HEK293 (cell line): ENCODE measurements at regions not wholly inside any gene's neighbourhood (a gene's known extent, or its start where the extent isn't known, plus 50 kb on each side); places are given as distances from the start of the nearest gene placed in this dataset.

Experiments
- CTCF ChIA-PET: fragments of 350-600 bp; formaldehyde crosslinking; extraction: SDS; loops from one replicate; lab custom pipeline; 2021; ENCODE audit warnings: antibody characterized with exemption; lab: Yijun Ruan, JAX
- POLR2A ChIA-PET: fragments of 300-600 bp; formaldehyde crosslinking; extraction: SDS; loops from one replicate; lab custom pipeline; 2020; ENCODE audit warnings: antibody characterized with exemption, inconsistent platforms; lab: Yijun Ruan, JAX
- H3K27ac ChIP-seq: fragments of 200-500 bp; sonication (Bioruptor generic); 2 replicates; pipeline ENCODE4 v1.5.1; 2014; ENCODE audit warnings: low read depth, low read length, control low read depth, inconsistent platforms; ENCODE audit errors: extremely low read depth
- H3K36me3 ChIP-seq, 2 experiments: fragments of 200-500 bp in 1 of 2; sonication (Bioruptor generic) in 1 of 2; 1 replicate in 1 of 2; 2 replicates in 1 of 2; pipeline ENCODE4 v1.5.1; 2014 to 2017; ENCODE audit warnings: inconsistent platforms in 2 of 2, low read length in 2 of 2; ENCODE audit not compliant: control insufficient read depth in 2 of 2, insufficient read depth in 1 of 2
- H3K4me1 ChIP-seq: fragments of 200-500 bp; sonication (Bioruptor generic); 2 replicates; pipeline ENCODE4 v1.5.1; 2014; ENCODE audit warnings: mild to moderate bottlenecking, low read length, inconsistent platforms; ENCODE audit not compliant: control insufficient read depth, insufficient read depth
- H3K4me3 ChIP-seq: 2 replicates; pipeline ENCODE4 v1.5.1; 2011; ENCODE audit warnings: low read depth, mild to moderate bottlenecking, control low read depth, low read length, moderate library complexity
- H3K9me3 ChIP-seq: fragments of 200-500 bp; sonication (Bioruptor generic); 2 replicates; pipeline ENCODE4 v1.5.1; 2014; ENCODE audit warnings: low read depth, low read length, inconsistent platforms; ENCODE audit not compliant: control insufficient read depth, insufficient read depth
- PBX3 ChIP-seq: sonication (generic); formaldehyde crosslinking; IDR thresholded peaks from 2 replicates; pipeline ENCODE4 v1.8.1; 2022; ENCODE audit warnings: mild to moderate bottlenecking, moderate library complexity, missing genetic modification reagents
- PRDM1 ChIP-seq: fragments of 450-650 bp; formaldehyde crosslinking; IDR thresholded peaks from 2 replicates; pipeline ENCODE4; 2016; ENCODE audit warnings: missing biosample characterization, missing genetic modification characterization
- PRDM10 ChIP-seq: fragments of 450-650 bp; formaldehyde crosslinking; IDR thresholded peaks from 2 replicates; pipeline ENCODE4 v1.5.1; 2016; ENCODE audit warnings: missing biosample characterization, missing genetic modification characterization
- PRDM4 ChIP-seq: fragments of 450-650 bp; formaldehyde crosslinking; IDR thresholded peaks from 2 replicates; pipeline ENCODE4 v1.5.1; 2017; ENCODE audit warnings: missing biosample characterization, missing genetic modification characterization
- YY1 ChIP-seq: fragments of 450-650 bp; formaldehyde crosslinking; IDR thresholded peaks from 2 replicates; pipeline ENCODE4 v1.5.1; 2018; ENCODE audit warnings: missing biosample characterization, missing genetic modification characterization
- ZNF138 ChIP-seq: fragments of 450-650 bp; formaldehyde crosslinking; IDR thresholded peaks from 2 replicates; pipeline ENCODE4 v1.5.1; 2016; ENCODE audit warnings: missing biosample characterization, missing genetic modification characterization, borderline replicate concordance
- ZNF140 ChIP-seq: fragments of 450-650 bp; formaldehyde crosslinking; IDR thresholded peaks from 2 replicates; pipeline ENCODE4 v1.5.1; 2016; ENCODE audit warnings: missing biosample characterization, missing genetic modification characterization
- ZNF280D ChIP-seq: fragments of 450-650 bp; formaldehyde crosslinking; IDR thresholded peaks from 2 replicates; pipeline ENCODE4 v1.5.1; 2016; ENCODE audit warnings: missing biosample characterization, missing genetic modification characterization
- ZNF324 ChIP-seq: fragments of 450-650 bp; formaldehyde crosslinking; IDR thresholded peaks from 2 replicates; pipeline ENCODE4 v1.5.1; 2016; ENCODE audit warnings: missing biosample characterization, missing genetic modification characterization
- ZNF394 ChIP-seq: fragments of 450-650 bp; formaldehyde crosslinking; IDR thresholded peaks from 2 replicates; pipeline ENCODE4 v1.5.1; 2016; ENCODE audit warnings: missing biosample characterization, missing genetic modification characterization, mild to moderate bottlenecking, moderate library complexity, borderline replicate concordance
- ZNF473 ChIP-seq: fragments of 450-650 bp; formaldehyde crosslinking; IDR thresholded peaks from 2 replicates; pipeline ENCODE4 v1.5.1; 2017; ENCODE audit warnings: missing biosample characterization, missing genetic modification characterization
- ZNF501 ChIP-seq: fragments of 450-650 bp; formaldehyde crosslinking; IDR thresholded peaks from 2 replicates; pipeline ENCODE4 v1.5.1; 2016; ENCODE audit warnings: missing biosample characterization, missing genetic modification characterization
- ZNF560 ChIP-seq: fragments of 450-650 bp; formaldehyde crosslinking; IDR thresholded peaks from 2 replicates; pipeline ENCODE4 v1.5.1; 2017; ENCODE audit warnings: missing biosample characterization, missing genetic modification characterization, borderline replicate concordance
- ZNF670 ChIP-seq: fragments of 450-650 bp; formaldehyde crosslinking; IDR thresholded peaks from 2 replicates; pipeline ENCODE4 v1.5.1; 2016; ENCODE audit warnings: missing biosample characterization, missing genetic modification characterization, low read depth
- ZNF701 ChIP-seq: fragments of 450-650 bp; formaldehyde crosslinking; IDR thresholded peaks from 2 replicates; pipeline ENCODE4 v1.5.1; 2016; ENCODE audit warnings: missing biosample characterization, missing genetic modification characterization
- ZNF707 ChIP-seq: fragments of 450-650 bp; formaldehyde crosslinking; IDR thresholded peaks from 2 replicates; pipeline ENCODE4 v1.5.1; 2016; ENCODE audit warnings: missing biosample characterization, missing genetic modification characterization
- ZNF791 ChIP-seq: fragments of 450-650 bp; formaldehyde crosslinking; IDR thresholded peaks from 2 replicates; pipeline ENCODE4 v1.5.1; 2016; ENCODE audit warnings: missing biosample characterization, missing genetic modification characterization
- ZNF843 ChIP-seq: fragments of 450-650 bp; formaldehyde crosslinking; IDR thresholded peaks from 2 replicates; pipeline ENCODE4 v1.5.1; 2016; ENCODE audit warnings: missing biosample characterization, missing genetic modification characterization

- H3K9me3 ChIP-seq: no peaks in the 10 kb centered on the region
- ChIA-PET POLR2A (no interaction called here), CTCF (interaction anchor here (0.6 to 0.7 kb wide), 2 partner anchors 95 to 854 kb away, joined by 3 read pairs; no protein-coding TSS in a partner anchor)
- no peak for TF ChIP-seq ZNF701
- no peak for TF ChIP-seq YY1 (tag by site-specific recombination)
- no peak overlapping the region for H3K27ac ChIP-seq
- H3K4me1 ChIP-seq: no peaks in the 10 kb centered on the region
- no peak overlapping the region for H3K4me3 ChIP-seq
- H3K36me3 ChIP-seq: no peaks in the 10 kb centered on the region
Observed at GRCh38 chr3:31117854-31118253, 223.4 kb upstream of the GADL1 start.

- TF ChIP-seq ZNF138 (tag by site-specific recombination) (no peak), PRDM10 (tag by site-specific recombination) (no peak), ZNF560 (tag by site-specific recombination) (no peak), ZNF501 (no peak), PRDM4 (tag by site-specific recombination) (no peak)
- TF ChIP-seq, all 188 proteins: peak for 0
- Histone ChIP-seq H3K4me3 (no peak overlapping the region), H3K4me1 (no peaks in the 10 kb centered on the region), H3K27ac (no peak overlapping the region), H3K9me3 (no peaks in the 10 kb centered on the region), H3K36me3 (no peaks in the 10 kb centered on the region)
- POLR2A ChIA-PET: no interaction called here
- CTCF ChIA-PET: no interaction called here
Observed at GRCh38 chr3:31124373-31124772, 229.9 kb upstream of the GADL1 start.

- Histone ChIP-seq H3K4me3 (no peak overlapping the region), H3K27ac (no peak overlapping the region), H3K9me3 (no peaks in the 10 kb centered on the region), H3K36me3 (no peaks in the 10 kb centered on the region), H3K4me1 (no peaks in the 10 kb centered on the region)
- POLR2A ChIA-PET: no interaction called here
- TF ChIP-seq ZNF791: no peak
- TF ChIP-seq ZNF140 (tag by site-specific recombination): no peak
- no peak for TF ChIP-seq ZNF394 (tag by site-specific recombination)
- TF ChIP-seq PRDM1 (tag by site-specific recombination): no peak
- TF ChIP-seq ZNF843 (tag by site-specific recombination): no peak
- TF ChIP-seq ZNF324 (tag by site-specific recombination): no peak
- TF ChIP-seq PBX3 (CRISPR knock-in tag): no peak
- no peak for TF ChIP-seq ZNF707 (tag by site-specific recombination)
- no peak for TF ChIP-seq ZNF473 (tag by site-specific recombination)
- no peak for TF ChIP-seq ZNF280D (tag by site-specific recombination)
- TF ChIP-seq ZNF670 (tag by site-specific recombination): no peak
- CTCF ChIA-PET: no interaction called here
Observed at GRCh38 chr3:31125413-31126020, 231.1 kb upstream of the GADL1 start.
